Immature natural killer cell (primary cell): ENCODE measurements at regions not wholly inside any gene's neighbourhood (a gene's known extent, or its start where the extent isn't known, plus 50 kb on each side); places are given as distances from the start of the nearest gene placed in this dataset.
A peak's percentile ranks its signal among the peaks of the same experiment; 100 is the strongest.
"Not testable (repeated sequence)": the region's sequence is repeated elsewhere in the genome, so short reads cannot be mapped to it uniquely, and the experiment has no call there.

Experiments
- DNase-seq, 3 donors: peaks; one replicate each; pipeline ENCODE4 v3.0.0; 2022; ENCODE audit warnings: mixed read lengths in 1 of 3
- H3K27ac Mint-ChIP-seq, 6 donors: one replicate each; pipeline ENCODE4 v1.8.0; 2020; ENCODE audit warnings: mixed read lengths in 6 of 6, mild to moderate bottlenecking in 5 of 6, inconsistent platforms in 4 of 6, moderate library complexity in 3 of 6
- H3K27me3 Mint-ChIP-seq, 3 donors: one replicate each; pipeline ENCODE4 v1.8.0; 2020 to 2021; ENCODE audit warnings: low read depth in 3 of 3, mild to moderate bottlenecking in 3 of 3, mixed read lengths in 3 of 3, moderate library complexity in 3 of 3, inconsistent platforms in 1 of 3
- H3K36me3 Mint-ChIP-seq, 3 donors: one replicate each; pipeline ENCODE4 v1.8.0; 2020; ENCODE audit warnings: mixed read lengths in 3 of 3, inconsistent platforms in 2 of 3, mild to moderate bottlenecking in 2 of 3
- H3K4me1 Mint-ChIP-seq, 2 donors: one replicate each; pipeline ENCODE4 v1.8.0; 2020; ENCODE audit warnings: inconsistent platforms in 2 of 2, mild to moderate bottlenecking in 2 of 2, mixed read lengths in 2 of 2, moderate library complexity in 1 of 2
- H3K4me3 Mint-ChIP-seq, 5 donors: one replicate each; pipeline ENCODE4 v1.8.0; 2020; ENCODE audit warnings: mild to moderate bottlenecking in 5 of 5, mixed read lengths in 5 of 5, inconsistent platforms in 3 of 5, moderate library complexity in 3 of 5
- H3K9me3 Mint-ChIP-seq, 6 donors: one replicate each; pipeline ENCODE4 v1.8.0; 2020; ENCODE audit warnings: mild to moderate bottlenecking in 6 of 6, mixed read lengths in 6 of 6, inconsistent platforms in 4 of 6, moderate library complexity in 3 of 6

- H3K27me3 Mint-ChIP-seq, result peaks cover 0 to 13% (median 6%) of the 10 kb centered on the region in 3 donors
- H3K4me3 Mint-ChIP-seq, H3K9me3 Mint-ChIP-seq, DNase-seq, H3K27ac Mint-ChIP-seq, H3K4me1 Mint-ChIP-seq, H3K36me3 Mint-ChIP-seq: not testable (repeated sequence)
These were observed 744.2 kb downstream of the TMEM121 start for GRCh38 chr14:106270476-106271121.

GRCh38 chr14:106276326-106277267, 750.2 kb downstream of the TMEM121 start:
- Mint-ChIP-seq H3K4me3 (peak overlapping the region; percentile 34 to 70 (median 46)), H3K9me3 (no peaks in the 10 kb centered on the region), H3K36me3 (no peaks in the 10 kb centered on the region), H3K4me1 (peaks cover 23 to 27% of the 10 kb centered on the region in 2 donors), H3K27me3 (peaks cover 0 to 10% (median 6%) of the 10 kb centered on the region in 3 donors), H3K27ac (peak overlapping the region; percentile 4 to 87 (median 71))
- DNase-seq, result peak; percentile 52 to 67 (median 65)

- H3K27ac Mint-ChIP-seq, result peak overlapping the region in 4 of 6 donors; percentile 60 to 87 (median 71)
These were observed 751.1 kb downstream of the TMEM121 start for GRCh38 chr14:106277503-106277902.

DNA sequence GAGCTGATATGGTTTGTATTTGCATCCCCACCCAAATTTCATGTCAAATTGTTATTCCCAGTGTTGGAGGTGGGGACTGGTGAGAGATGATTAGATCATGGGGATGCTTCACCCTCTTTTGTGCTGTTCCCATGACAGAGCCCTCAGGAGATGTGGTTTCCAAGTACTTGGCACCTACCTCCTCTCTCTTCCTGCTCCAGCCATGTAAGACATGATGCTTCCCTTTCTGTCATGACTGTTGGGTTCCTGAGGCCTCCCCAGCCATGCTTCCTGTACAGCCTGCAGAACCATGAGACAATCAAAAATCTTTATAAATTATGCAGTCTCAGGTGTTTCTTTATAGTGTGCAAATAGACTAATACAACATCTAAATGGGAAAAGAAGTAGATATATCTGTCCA, 754.5 kb downstream of the TMEM121 start:
- peaks cover 18 to 20% of the 10 kb centered on the region in 2 donors for H3K4me1 Mint-ChIP-seq
- peaks cover 6 to 7% (median 6%) of the 10 kb centered on the region in 3 donors for H3K27me3 Mint-ChIP-seq
- no peaks in the 10 kb centered on the region for H3K9me3 Mint-ChIP-seq
- H3K27ac Mint-ChIP-seq, result no peak overlapping the region
- H3K36me3 Mint-ChIP-seq, result no peaks in the 10 kb centered on the region
- DNase-seq, result no peak
- no peak overlapping the region for H3K4me3 Mint-ChIP-seq

More at GRCh38 chr14:106277503-106277902, 751.1 kb downstream of the TMEM121 start:
- Mint-ChIP-seq H3K9me3 (no peaks in the 10 kb centered on the region), H3K4me1 (peaks cover 23 to 27% of the 10 kb centered on the region in 2 donors), H3K36me3 (no peaks in the 10 kb centered on the region), H3K4me3 (peak overlapping the region in 2 of 5 donors; percentile 44 to 46), H3K27me3 (peaks cover 0 to 10% (median 6%) of the 10 kb centered on the region in 3 donors)
- peak; percentile 26 to 33 (median 29) for DNase-seq

GRCh38 chr14:106286697-106287290, 760.4 kb downstream of the TMEM121 start:
- no peaks in the 10 kb centered on the region for H3K36me3 Mint-ChIP-seq
- H3K9me3 Mint-ChIP-seq, result no peaks in the 10 kb centered on the region
- no peak overlapping the region for H3K27ac Mint-ChIP-seq
- peaks cover 1 to 10% (median 6%) of the 10 kb centered on the region in 3 donors for H3K27me3 Mint-ChIP-seq
- H3K4me1 Mint-ChIP-seq, result no peaks in the 10 kb centered on the region
- no peak overlapping the region for H3K4me3 Mint-ChIP-seq
- DNase-seq, result no peak

GRCh38 chr14:106287506-106287905, 761.1 kb downstream of the TMEM121 start:
- H3K4me3 Mint-ChIP-seq, result no peak overlapping the region
- H3K4me1 Mint-ChIP-seq, result no peaks in the 10 kb centered on the region
- no peak for DNase-seq
- H3K36me3 Mint-ChIP-seq, result no peaks in the 10 kb centered on the region
- no peaks in the 10 kb centered on the region for H3K9me3 Mint-ChIP-seq
- no peak overlapping the region for H3K27ac Mint-ChIP-seq
- peaks cover 1 to 10% (median 6%) of the 10 kb centered on the region in 3 donors for H3K27me3 Mint-ChIP-seq

DNA sequence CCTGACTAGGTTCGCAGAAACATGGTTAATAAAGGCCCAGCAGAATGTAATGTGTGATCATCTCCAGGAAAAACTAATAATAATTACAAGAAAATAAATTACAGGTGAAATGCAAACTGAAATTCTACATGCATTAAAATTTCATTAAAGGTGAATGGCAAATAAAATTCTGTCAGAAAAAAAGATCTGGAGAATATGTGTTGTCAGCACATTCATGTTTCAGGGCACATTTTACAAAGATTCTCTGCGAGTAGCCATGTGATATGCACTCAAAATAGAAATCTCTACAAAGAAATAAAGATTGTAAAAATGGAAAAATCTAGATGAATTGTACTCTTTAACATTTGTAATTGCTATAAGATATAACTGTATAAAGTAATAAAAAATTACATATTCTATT, 765.2 kb downstream of the TMEM121 start:
- no peak for DNase-seq
- no peaks in the 10 kb centered on the region for H3K36me3 Mint-ChIP-seq
- no peak overlapping the region for H3K27ac Mint-ChIP-seq
- H3K27me3 Mint-ChIP-seq, result peaks cover 3 to 18% (median 4%) of the 10 kb centered on the region in 3 donors
- H3K4me3 Mint-ChIP-seq, result no peak overlapping the region
- no peaks in the 10 kb centered on the region for H3K9me3 Mint-ChIP-seq
- no peaks in the 10 kb centered on the region for H3K4me1 Mint-ChIP-seq

- Mint-ChIP-seq H3K27ac (no peak overlapping the region), H3K27me3 (peaks cover 4 to 36% (median 5%) of the 10 kb centered on the region in 3 donors), H3K4me1 (no peaks in the 10 kb centered on the region), H3K36me3 (no peaks in the 10 kb centered on the region), H3K4me3 (no peak overlapping the region), H3K9me3 (no peaks in the 10 kb centered on the region)
- no peak for DNase-seq
These were observed 767.9 kb downstream of the TMEM121 start for GRCh38 chr14:106294324-106294723.

DNA sequence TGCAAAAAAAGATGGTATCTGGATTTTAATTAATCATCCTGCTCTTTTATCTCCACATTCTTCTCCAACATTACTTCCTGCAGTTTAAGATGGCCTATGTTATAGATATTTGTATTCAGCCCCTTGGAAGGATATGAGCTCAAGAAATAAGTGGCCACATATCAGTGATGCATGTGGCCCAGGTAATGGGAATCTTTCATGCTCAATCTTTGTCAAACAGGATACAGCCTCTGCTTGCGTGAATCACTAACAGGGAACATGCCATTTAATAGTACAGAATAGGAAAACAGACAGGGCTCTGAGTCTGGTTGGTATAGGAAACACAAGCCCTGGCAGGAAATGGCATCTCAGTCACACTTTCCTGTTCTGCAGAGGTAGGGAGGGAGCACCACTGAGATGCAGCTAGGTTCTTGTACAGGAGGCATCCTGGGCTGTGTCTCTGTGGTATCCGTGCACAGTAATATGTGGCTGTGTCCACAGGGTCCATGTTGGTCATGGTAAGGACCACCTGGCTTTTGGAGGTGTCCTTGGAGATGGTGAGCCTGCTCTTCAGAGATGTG, 774.6 kb downstream of the TMEM121 start:
- H3K27me3 Mint-ChIP-seq, result peaks cover 2 to 26% (median 5%) of the 10 kb centered on the region in 3 donors
- peak overlapping the region in 3 of 6 donors; percentile 30 to 60 (median 32) for H3K27ac Mint-ChIP-seq
- H3K4me3 Mint-ChIP-seq, result peak overlapping the region in 3 of 5 donors; percentile 18 to 64 (median 34)
- DNase-seq, H3K9me3 Mint-ChIP-seq, H3K36me3 Mint-ChIP-seq: not testable (repeated sequence)
- peaks cover 16 to 18% of the 10 kb centered on the region in 2 donors for H3K4me1 Mint-ChIP-seq

GRCh38 chr14:106301609-106302008, 775.2 kb downstream of the TMEM121 start:
- Mint-ChIP-seq H3K27me3 (peaks cover 2 to 26% (median 5%) of the 10 kb centered on the region in 3 donors), H3K4me1 (peaks cover 16 to 18% of the 10 kb centered on the region in 2 donors), H3K4me3 (peak overlapping the region; percentile 4 to 64 (median 18)), H3K27ac (peak overlapping the region in 3 of 6 donors; percentile 30 to 60 (median 32))
- not testable (repeated sequence) for H3K36me3 Mint-ChIP-seq, DNase-seq, H3K9me3 Mint-ChIP-seq

DNA sequence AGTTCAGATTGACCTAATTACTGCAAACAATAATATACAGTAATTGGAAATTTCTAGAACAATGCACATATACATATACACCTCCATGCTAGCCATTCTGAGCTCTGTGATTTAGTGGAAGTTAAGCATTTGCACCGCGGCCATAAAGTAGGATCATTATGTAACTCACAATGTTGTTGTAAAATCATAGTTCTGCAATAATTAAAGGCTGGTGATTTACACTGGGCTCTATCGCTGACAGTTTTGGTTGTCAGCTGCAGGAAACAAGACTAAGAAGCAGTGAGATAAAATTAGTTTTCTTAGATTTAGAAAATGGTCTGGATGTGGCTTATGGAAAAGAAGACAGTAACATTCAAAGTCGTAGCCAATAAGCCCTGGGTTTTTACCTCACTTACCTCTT, 776.3 kb downstream of the TMEM121 start:
- no peak overlapping the region for H3K27ac Mint-ChIP-seq
- DNase-seq, result no peak
- peaks cover 2 to 17% (median 5%) of the 10 kb centered on the region in 3 donors for H3K27me3 Mint-ChIP-seq
- no peaks in the 10 kb centered on the region for H3K36me3 Mint-ChIP-seq
- peaks cover 16 to 18% of the 10 kb centered on the region in 2 donors for H3K4me1 Mint-ChIP-seq
- no peak overlapping the region for H3K4me3 Mint-ChIP-seq
- no peaks in the 10 kb centered on the region for H3K9me3 Mint-ChIP-seq

- no peak for DNase-seq
- H3K9me3 Mint-ChIP-seq, result no peaks in the 10 kb centered on the region
- no peak overlapping the region for H3K4me3 Mint-ChIP-seq
- H3K27me3 Mint-ChIP-seq, result peaks cover 7 to 15% (median 12%) of the 10 kb centered on the region in 3 donors
- no peak overlapping the region for H3K27ac Mint-ChIP-seq
- no peaks in the 10 kb centered on the region for H3K36me3 Mint-ChIP-seq
- H3K4me1 Mint-ChIP-seq, result peaks cover 16 to 18% of the 10 kb centered on the region in 2 donors
These were observed 777.9 kb downstream of the TMEM121 start for GRCh38 chr14:106304271-106304670.

- H3K9me3 Mint-ChIP-seq, result no peaks in the 10 kb centered on the region
- H3K27me3 Mint-ChIP-seq, result peaks cover 9 to 14% (median 13%) of the 10 kb centered on the region in 3 donors
- peak; percentile 64 to 70 (median 69) for DNase-seq
- H3K27ac Mint-ChIP-seq, result peak overlapping the region in 2 of 6 donors; percentile 18 to 85
- no peaks in the 10 kb centered on the region for H3K4me1 Mint-ChIP-seq
- peak overlapping the region in 1 of 5 donors; percentile 7 for H3K4me3 Mint-ChIP-seq
- no peaks in the 10 kb centered on the region for H3K36me3 Mint-ChIP-seq
These were observed 782.5 kb downstream of the TMEM121 start for GRCh38 chr14:106308839-106309389.
